Right lobe of liver (tissue), 6 donors: ENCODE measurements at regions not wholly inside any gene's neighbourhood (a gene's known extent, or its start where the extent isn't known, plus 50 kb on each side); places are given as distances from the start of the nearest gene placed in this dataset.

ENCODE experiments used
- ATAC-seq, 4 donors: fragments of 200-7000 bp; cut with Tn5 transposase; one replicate each; pipeline ENCODE4 v1.9.1; 2020; ENCODE audit warnings: mild to moderate bottlenecking in 4 of 4, moderate library complexity in 4 of 4
- DNase-seq, 3 donors: peaks; one replicate each; pipeline ENCODE4 v3.0.0-alpha.2; 2020
- H3K27ac ChIP-seq, 3 donors: fragments of 200-600 bp; one replicate each; pipeline ENCODE4 v1.8.0; 2022
- H3K27me3 ChIP-seq, 2 donors: fragments of 200-600 bp; one replicate each; pipeline ENCODE4 v1.8.0; 2022
- H3K36me3 ChIP-seq, 4 donors: fragments of 200-600 bp; sonication (generic) in 1 of 4; one replicate each; pipeline versions ENCODE4 v1.5.1 to v1.8.0; 2017 to 2022; ENCODE audit warnings: control low read depth in 1 of 4
- H3K4me1 ChIP-seq, 4 donors: fragments of 200-600 bp; sonication (generic) in 1 of 4; one replicate each; pipeline versions ENCODE4 v1.5.1 to v1.8.0; 2017 to 2022; ENCODE audit warnings: control low read depth in 1 of 4
- H3K4me3 ChIP-seq, 3 donors: fragments of 200-600 bp; one replicate each; pipeline ENCODE4 v1.8.0; 2022
- H3K9me3 ChIP-seq, 4 donors: fragments of 200-600 bp; sonication (generic) in 1 of 4; one replicate each; pipeline versions ENCODE4 v1.5.1 to v1.8.0; 2017 to 2022; ENCODE audit warnings: control low read depth in 1 of 4
- CTCF ChIP-seq, 4 donors: fragments of 200-600 bp in 3 of 4; fragments of 450-650 bp in 1 of 4; IDR thresholded peaks; one replicate each; pipeline versions ENCODE4 v1.5.1 to v1.8.0; 2016 to 2022; ENCODE audit warnings: antibody characterized with exemption in 4 of 4, mild to moderate bottlenecking in 2 of 4
- POLR2A ChIP-seq: fragments of 450-650 bp; IDR thresholded peaks from one replicate; pipeline ENCODE4 v1.6.1; 2017; ENCODE audit warnings: antibody characterized with exemption, mild to moderate bottlenecking
- WGBS: methylation state at CpG from one replicate; pipeline ENCODE4 v1.1.6; 2018; ENCODE audit warnings: low coverage, low lambda C conversion rate; ENCODE audit not compliant: insufficient coverage; ENCODE audit errors: missing lambda C conversion rate; 5-methylcytosine and 5-hydroxymethylcytosine counted together
- intact Hi-C, 2 donors: fragments of 100-400 bp; cut with DNase I; formaldehyde crosslinking; loops; one replicate each; pipeline versions ENCODE4 v1.11.2 to v1.14.1; 2022
- donor health status: DM: no; HTN: yes; CAD: no.
- donor health status: DM: no; HTN: no; CAD: no.
- donor health status: DM: no; HTN: no; CAD: no.
- donor health status: DM: no; HTN: yes; CAD: no.
- donor health status: DM: no; HTN: yes; CAD: no.

DNA sequence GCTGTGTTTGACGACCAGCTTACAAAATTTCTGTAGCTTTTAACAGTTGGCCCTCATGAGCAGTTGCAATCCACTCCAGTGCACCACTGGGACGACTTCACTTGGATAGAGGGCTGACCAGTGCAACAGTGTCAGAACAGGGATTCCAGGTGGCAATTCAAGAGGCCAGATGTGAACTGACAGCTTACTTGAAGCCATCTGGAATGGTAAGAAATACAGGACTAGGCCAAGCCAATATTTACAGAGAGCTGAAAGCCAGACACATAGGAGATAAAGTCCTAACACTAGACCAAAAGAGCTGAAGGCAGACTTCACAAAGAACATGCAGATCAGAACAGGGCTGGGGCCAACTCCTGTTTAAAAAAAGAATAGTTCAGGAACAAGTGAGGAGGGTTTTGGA is 93.5 kb upstream of the NFIA start:
- Histone ChIP-seq H3K4me3 (no peak overlapping the region), H3K27ac (no peak overlapping the region), H3K27me3 (no peaks in the 10 kb centered on the region), H3K36me3 (no peaks in the 10 kb centered on the region), H3K9me3 (no peaks in the 10 kb centered on the region), H3K4me1 (no peaks in the 10 kb centered on the region)
- intact Hi-C loops: no loop called here
- 66% methylated on average over 2 of the region's 2 CpGs for WGBS
- no peak for TF ChIP-seq POLR2A
- DNase-seq (no peak), ATAC-seq (no peak)

- TF ChIP-seq POLR2A (no peak), CTCF (IDR thresholded peaks at IDR 0.05) (no peak)
Observed at GRCh38 chr1:60987904-60988303, 94.5 kb upstream of the NFIA start.

GRCh38 chr1:60984062-60984799 is 98.1 kb upstream of the NFIA start:
- H3K9me3 ChIP-seq: no peaks in the 10 kb centered on the region
- no peaks in the 10 kb centered on the region for H3K36me3 ChIP-seq
- H3K4me3 ChIP-seq: no peak overlapping the region
- TF ChIP-seq POLR2A (no peak), CTCF (IDR thresholded peaks at IDR 0.05) (no peak)
- peak in 3 of 4 donors; percentile 24 to 57 (median 45) for ATAC-seq
- WGBS: 68% methylated on average over 7 of the region's 7 CpGs
- H3K27me3 ChIP-seq: no peaks in the 10 kb centered on the region
- H3K4me1 ChIP-seq: peaks cover 0 to 9% (median 0%) of the 10 kb centered on the region in 4 donors
- no peak for DNase-seq
- intact Hi-C loops: no loop called here
- no peak overlapping the region for H3K27ac ChIP-seq

More at GRCh38 chr1:60987904-60988303, 94.5 kb upstream of the NFIA start:
- Histone ChIP-seq H3K9me3 (no peaks in the 10 kb centered on the region), H3K36me3 (no peaks in the 10 kb centered on the region), H3K4me1 (no peaks in the 10 kb centered on the region), H3K27ac (no peak overlapping the region), H3K27me3 (no peaks in the 10 kb centered on the region), H3K4me3 (no peak overlapping the region)
- intact Hi-C loops: no loop called here
- ATAC-seq (no peak), DNase-seq (no peak)
- WGBS: 88% methylated on average over 3 of the region's 3 CpGs

DNA sequence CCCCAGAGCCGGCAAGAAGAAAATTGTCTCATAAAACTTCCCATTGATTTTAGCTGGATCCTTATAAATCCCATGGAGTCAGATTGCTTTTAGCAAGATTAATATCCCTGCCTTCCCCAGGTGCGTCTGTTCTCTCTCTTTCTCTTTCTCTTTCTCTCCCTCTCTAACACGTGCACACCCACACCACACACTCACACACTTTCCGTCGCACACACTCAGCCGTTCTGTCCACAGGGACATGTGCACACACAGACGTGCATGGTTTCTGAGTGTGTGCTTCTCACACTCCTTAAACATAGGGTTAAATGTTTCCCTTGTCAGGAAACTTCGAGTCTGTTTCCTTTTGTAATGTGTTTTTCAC is 98.7 kb upstream of the NFIA start:
- DNase-seq (no peak), ATAC-seq (no peak)
- H3K27me3 ChIP-seq: no peaks in the 10 kb centered on the region
- H3K4me1 ChIP-seq: peaks cover 0 to 9% (median 0%) of the 10 kb centered on the region in 4 donors
- intact Hi-C loops: no loop called here
- WGBS: 61% methylated on average over 7 of the region's 8 CpGs
- no peaks in the 10 kb centered on the region for H3K36me3 ChIP-seq
- TF ChIP-seq CTCF (IDR thresholded peaks at IDR 0.05) (no peak), POLR2A (no peak)
- H3K27ac ChIP-seq: no peak overlapping the region
- no peaks in the 10 kb centered on the region for H3K9me3 ChIP-seq
- H3K4me3 ChIP-seq: no peak overlapping the region

GRCh38 chr1:60982539-60982938 is 99.8 kb upstream of the NFIA start:
- Histone ChIP-seq H3K27ac (no peak overlapping the region), H3K4me3 (no peak overlapping the region), H3K9me3 (no peaks in the 10 kb centered on the region), H3K4me1 (peaks cover 0 to 9% (median 0%) of the 10 kb centered on the region in 4 donors), H3K27me3 (no peaks in the 10 kb centered on the region), H3K36me3 (no peaks in the 10 kb centered on the region)
- TF ChIP-seq CTCF (IDR thresholded peaks at IDR 0.05): no peak
- TF ChIP-seq POLR2A: no peak
- 60% methylated on average over 1 of the region's 1 CpG for WGBS
- ATAC-seq (no peak), DNase-seq (no peak)
- intact Hi-C loops: no loop called here
